Right lobe of liver (tissue), 4 donors: ENCODE measurements at regions not wholly inside any gene's neighbourhood (a gene's known extent, or its start where the extent isn't known, plus 50 kb on each side); places are given as distances from the start of the nearest gene placed in this dataset.

ENCODE experiments used
- POLR2A ChIP-seq: fragments of 450-650 bp; IDR thresholded peaks from one replicate; pipeline ENCODE4 v1.6.1; 2017; ENCODE audit warnings: antibody characterized with exemption, mild to moderate bottlenecking
- TF ChIP-seq, protein P1 (sequence below), 4 donors: fragments of 200-600 bp in 3 of 4; fragments of 450-650 bp in 1 of 4; IDR thresholded peaks; one replicate each; pipeline versions ENCODE4 v1.5.1 to v1.8.0; 2016 to 2022; ENCODE audit warnings: antibody characterized with exemption in 4 of 4, mild to moderate bottlenecking in 2 of 4
- donor health status: DM: no; HTN: no; CAD: no.
- donor health status: DM: no; HTN: no; CAD: no.
- donor health status: DM: no; HTN: yes; CAD: no.

DNA sequence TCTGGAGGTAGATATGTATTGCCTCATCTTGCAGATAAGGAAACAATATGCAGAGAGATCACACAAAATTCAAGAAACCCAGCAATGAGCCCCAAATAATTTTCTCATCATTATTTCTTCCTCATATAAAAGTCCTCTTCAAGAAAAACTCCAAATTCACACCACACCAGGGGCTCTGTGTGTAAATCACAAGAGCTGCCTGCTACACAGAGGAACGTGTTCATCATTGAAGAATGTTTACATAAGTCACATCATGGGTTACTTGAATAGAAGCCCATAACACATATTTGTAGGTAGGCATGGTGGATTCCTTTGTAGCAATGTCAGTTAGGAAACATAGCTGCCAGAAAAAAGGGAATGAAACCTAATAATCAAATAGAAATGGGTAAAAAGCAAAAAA is 308.1 kb upstream of the TLE4 start:
- TF ChIP-seq, protein P1, sequence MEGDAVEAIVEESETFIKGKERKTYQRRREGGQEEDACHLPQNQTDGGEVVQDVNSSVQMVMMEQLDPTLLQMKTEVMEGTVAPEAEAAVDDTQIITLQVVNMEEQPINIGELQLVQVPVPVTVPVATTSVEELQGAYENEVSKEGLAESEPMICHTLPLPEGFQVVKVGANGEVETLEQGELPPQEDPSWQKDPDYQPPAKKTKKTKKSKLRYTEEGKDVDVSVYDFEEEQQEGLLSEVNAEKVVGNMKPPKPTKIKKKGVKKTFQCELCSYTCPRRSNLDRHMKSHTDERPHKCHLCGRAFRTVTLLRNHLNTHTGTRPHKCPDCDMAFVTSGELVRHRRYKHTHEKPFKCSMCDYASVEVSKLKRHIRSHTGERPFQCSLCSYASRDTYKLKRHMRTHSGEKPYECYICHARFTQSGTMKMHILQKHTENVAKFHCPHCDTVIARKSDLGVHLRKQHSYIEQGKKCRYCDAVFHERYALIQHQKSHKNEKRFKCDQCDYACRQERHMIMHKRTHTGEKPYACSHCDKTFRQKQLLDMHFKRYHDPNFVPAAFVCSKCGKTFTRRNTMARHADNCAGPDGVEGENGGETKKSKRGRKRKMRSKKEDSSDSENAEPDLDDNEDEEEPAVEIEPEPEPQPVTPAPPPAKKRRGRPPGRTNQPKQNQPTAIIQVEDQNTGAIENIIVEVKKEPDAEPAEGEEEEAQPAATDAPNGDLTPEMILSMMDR (IDR thresholded peaks at IDR 0.05): no peak
- TF ChIP-seq POLR2A: no peak
